Fibroblast of the aortic adventitia (primary cell): ENCODE measurements at regions not wholly inside any gene's neighbourhood (a gene's known extent, or its start where the extent isn't known, plus 50 kb on each side); places are given as distances from the start of the nearest gene placed in this dataset. TPM values are rescaled to one million over a fixed set of nuclear protein-coding genes. Genes with fewer than 3 reads are reported as not detected.

Experiments
- DNase-seq: peaks from one replicate; pipeline ENCODE4 v3.0.0-alpha.2; 2010; ENCODE audit warnings: low read depth
- H3K4me3 ChIP-seq: 2 replicates; pipeline ENCODE4 v1.5.1; 2011; ENCODE audit warnings: low read depth, mild to moderate bottlenecking, control low read depth, low read length, moderate library complexity
- small RNA-seq: library from RNA; depleted of rRNA; stranded (forward); fragments of <200 nt; gene quantifications from one replicate; pipeline ENCODE3, GENCODE V24; 2012
- TF ChIP-seq, protein P1 (sequence below): IDR thresholded peaks from 2 replicates; pipeline ENCODE4 v1.5.1; 2011; ENCODE audit warnings: mild to moderate bottlenecking, low read length, control low read depth, inconsistent platforms; ENCODE audit not compliant: insufficient read depth

GRCh38 chr14:51600658-51601057, 51.1 kb upstream of the FRMD6 start:
- DNase-seq, result peak; percentile 48
- TF ChIP-seq, protein P1, sequence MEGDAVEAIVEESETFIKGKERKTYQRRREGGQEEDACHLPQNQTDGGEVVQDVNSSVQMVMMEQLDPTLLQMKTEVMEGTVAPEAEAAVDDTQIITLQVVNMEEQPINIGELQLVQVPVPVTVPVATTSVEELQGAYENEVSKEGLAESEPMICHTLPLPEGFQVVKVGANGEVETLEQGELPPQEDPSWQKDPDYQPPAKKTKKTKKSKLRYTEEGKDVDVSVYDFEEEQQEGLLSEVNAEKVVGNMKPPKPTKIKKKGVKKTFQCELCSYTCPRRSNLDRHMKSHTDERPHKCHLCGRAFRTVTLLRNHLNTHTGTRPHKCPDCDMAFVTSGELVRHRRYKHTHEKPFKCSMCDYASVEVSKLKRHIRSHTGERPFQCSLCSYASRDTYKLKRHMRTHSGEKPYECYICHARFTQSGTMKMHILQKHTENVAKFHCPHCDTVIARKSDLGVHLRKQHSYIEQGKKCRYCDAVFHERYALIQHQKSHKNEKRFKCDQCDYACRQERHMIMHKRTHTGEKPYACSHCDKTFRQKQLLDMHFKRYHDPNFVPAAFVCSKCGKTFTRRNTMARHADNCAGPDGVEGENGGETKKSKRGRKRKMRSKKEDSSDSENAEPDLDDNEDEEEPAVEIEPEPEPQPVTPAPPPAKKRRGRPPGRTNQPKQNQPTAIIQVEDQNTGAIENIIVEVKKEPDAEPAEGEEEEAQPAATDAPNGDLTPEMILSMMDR, result no peak
- H3K4me3 ChIP-seq, result no peak overlapping the region

Small RNA genes lying in the stretch of these regions (small RNA-seq; reads per million reads assigned to genes)
- gene RNU6-1291P, result not detected
